Stimulated activated CD8-positive, alpha-beta memory T cell treated with anti-CD3 and anti-CD28 coated beads, Interleukin-15, amount 100 ng/mL, for 48 hours (primary cell): ENCODE measurements at regions not wholly inside any gene's neighbourhood (a gene's known extent, or its start where the extent isn't known, plus 50 kb on each side); places are given as distances from the start of the nearest gene placed in this dataset.

ENCODE experiments used
- DNase-seq, 2 donors: peaks; one replicate each; pipeline ENCODE4 v3.0.0-alpha.2; 2020; ENCODE audit warnings: low read depth in 2 of 2

GRCh38 chr3:157718800-157719199 lies 215.6 kb upstream of the VEPH1 start:
- DNase-seq, result no peak

GRCh38 chr3:157713101-157713500 lies 209.9 kb upstream of the VEPH1 start:
- DNase-seq, result no peak

DNA sequence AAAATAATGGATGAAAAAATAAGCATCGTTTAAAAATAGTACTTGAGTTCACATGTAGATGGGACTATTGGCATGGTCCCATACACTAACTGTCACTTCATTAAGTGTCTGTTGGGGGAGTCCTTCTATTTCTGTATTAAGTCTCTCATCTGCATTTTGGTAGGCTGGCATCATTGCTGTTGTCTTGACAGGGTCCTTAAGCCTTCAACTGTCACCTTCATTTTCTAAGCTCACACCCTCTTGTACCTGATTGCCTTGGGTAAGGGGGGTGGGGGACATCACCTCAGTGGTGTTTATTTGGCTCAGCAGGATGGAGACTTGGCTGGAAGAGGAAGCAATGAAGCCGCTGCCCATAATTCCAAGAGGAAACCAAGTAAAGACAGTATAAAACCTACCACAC lies 202.0 kb upstream of the VEPH1 start:
- DNase-seq, result no peak

DNA sequence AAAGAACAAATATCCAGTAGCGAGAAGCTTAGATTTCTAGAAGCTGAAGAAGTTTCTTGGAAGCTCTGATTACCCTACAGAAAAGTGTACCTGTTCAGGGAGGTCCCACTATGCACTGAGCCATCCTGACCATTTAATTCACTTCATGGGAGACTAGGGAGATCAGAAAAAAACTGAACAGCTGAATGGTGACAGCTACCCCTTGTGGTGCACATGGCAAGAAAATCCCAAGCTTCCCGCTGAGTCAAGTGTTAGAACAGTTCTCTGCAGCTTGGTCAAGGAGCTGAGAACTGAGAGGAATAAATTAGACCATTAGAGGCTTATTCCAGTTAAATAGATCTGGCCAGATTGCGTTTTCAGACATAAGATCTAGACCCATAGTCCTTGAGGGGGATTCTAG lies 197.2 kb upstream of the VEPH1 start:
- no peak for DNase-seq

DNA sequence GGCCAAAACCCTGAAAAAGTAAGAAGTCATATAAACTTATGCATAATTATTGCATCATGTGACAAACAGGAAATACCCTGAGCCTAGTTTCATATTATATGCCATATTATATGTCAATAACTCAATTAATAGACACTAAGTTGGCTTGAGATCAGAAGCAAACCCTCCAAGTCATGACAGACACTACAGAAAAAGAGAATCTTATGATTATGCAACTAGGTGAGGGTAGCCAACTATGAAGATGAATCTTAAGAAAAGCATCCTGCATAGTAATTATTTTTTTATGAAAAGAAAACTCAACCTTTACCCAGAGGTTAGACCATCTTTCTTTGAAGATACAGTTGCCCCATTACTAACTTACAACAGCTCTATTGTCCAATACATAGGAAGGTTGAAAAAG lies 192.4 kb upstream of the VEPH1 start:
- no peak for DNase-seq

DNA sequence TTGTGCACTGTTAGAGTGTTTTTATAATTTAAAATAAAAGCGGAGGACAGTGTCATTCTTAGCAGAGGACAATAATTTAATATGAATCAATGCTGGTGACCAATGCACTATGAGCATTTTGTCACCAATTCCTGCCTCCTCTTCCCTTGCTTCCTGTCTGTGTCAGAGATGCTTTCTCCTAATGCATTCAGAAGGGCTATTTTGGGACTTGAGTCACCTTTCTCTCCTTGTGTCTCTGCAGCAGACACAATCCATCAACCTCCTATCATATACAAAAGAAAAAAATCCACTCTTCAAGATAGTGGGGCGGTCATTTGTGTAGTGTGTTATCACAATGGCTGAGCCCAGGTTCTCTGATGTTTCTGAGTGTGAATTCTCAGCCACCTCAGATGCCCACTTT lies 191.9 kb upstream of the VEPH1 start:
- DNase-seq, result no peak

DNA sequence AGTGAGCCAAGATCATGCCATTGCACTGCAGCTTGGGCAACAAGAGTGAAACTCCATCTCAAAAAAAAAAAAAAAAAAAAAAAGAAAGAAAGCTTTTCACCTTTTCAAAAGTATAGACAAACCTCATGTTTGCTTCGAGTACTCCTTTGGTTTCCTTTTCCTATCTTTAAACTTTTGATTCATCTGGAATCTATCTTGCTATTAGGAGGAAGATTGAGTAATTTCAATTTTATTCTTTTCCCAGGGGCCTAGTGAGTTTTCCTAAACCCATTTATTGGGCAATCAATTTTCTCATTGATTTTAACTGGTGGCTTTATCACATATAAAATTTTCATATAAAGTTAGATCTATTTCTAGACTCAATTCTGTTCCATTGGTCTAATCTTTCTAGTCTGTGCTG lies 190.5 kb upstream of the VEPH1 start:
- DNase-seq, result no peak

DNA sequence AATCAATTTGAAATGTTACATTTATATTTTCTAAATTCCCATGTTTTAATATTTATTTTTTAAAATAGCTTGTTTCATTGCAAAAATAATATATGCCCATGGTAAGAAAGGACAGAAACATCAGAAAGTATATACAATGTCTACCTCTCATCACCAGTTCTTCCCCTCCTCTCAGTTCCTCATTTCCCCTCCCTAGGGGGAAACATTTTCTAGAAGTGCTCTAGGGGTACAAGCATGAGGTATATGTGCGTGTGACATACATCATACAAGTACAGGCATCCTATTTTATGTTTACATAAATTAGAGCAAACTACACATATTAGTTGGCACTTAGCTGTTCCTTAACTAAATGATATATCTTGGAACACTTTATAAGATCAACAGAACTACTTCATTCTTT lies 189.3 kb upstream of the VEPH1 start:
- no peak for DNase-seq

DNA sequence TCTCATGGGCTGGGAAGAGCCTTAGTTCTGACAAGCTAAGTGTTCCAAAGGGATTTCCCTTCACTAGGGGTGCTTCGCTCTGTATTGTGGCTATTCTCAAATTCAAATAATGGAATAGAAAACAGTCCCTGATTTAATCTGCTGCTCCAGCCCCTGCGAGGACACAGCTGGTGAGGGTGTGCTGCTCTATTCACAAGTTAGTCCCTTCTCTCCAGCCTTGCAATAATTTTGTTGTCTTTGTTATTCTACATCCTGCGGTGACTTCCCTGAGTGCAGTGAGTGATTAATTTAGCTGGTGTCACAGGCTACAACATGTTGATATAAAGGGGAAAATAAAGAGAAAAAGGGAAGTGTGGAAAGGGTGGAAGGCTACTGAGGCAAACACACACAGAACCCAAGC lies 180.5 kb upstream of the VEPH1 start:
- no peak for DNase-seq

- no peak for DNase-seq
These were observed 168.8 kb upstream of the VEPH1 start for GRCh38 chr3:157672061-157672460.

GRCh38 chr3:157671656-157672055 lies 168.4 kb upstream of the VEPH1 start:
- DNase-seq, result no peak

DNA sequence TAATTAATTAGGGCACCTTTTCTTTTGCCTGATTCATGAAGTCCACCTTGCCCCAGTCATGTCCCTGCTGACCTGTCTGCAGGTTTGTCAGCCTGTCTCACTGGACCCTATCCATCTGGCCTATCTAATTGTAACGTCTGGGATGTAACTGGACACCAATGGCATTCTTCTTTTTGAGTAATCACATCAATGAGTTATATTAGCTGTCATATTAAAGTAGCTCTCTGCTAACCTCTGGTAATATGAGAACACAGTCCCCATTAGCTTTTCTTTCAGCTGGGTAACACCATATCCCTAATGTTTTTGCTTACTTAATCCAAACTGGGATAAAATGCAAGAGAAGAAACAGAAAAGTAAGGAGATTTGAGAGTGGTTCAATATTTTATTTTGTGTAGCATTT lies 166.2 kb upstream of the VEPH1 start:
- no peak for DNase-seq

DNA sequence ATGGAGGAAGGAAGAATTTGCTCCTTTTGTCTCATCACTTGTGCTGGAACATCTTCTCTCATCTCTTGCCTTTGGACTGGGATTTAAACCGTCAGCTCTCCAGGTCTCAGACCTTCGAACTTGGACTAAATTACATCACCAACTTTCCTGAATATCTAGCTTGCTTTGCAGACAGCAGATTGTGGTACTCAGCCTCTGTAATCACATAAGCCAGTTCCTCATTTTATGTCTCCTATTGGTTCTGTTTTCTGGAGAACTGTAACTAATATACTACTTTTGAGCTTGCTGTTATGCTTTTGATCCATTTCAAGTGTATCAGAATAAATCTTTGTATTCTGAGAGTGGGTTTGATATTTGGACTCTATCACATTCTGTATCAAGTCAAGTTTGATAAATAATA lies 164.3 kb upstream of the VEPH1 start:
- no peak for DNase-seq

DNA sequence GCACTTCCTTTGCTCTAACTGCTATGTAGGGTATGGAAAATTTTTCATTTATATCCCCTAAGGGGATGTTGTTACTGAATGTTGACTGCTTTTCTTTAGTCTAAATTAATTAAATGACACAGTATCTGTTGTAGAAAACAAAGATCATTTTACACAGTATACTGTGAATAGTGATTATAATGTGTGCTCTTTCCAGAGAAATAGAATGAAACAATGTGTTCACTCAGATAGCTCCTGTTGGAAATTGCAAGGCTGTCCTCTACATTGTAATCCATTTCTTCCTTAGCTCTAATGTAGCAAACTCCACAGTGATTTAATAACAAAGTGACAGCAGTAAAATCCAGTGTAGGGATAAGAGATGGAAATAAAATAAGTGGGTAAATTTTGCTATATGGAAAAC lies 159.0 kb upstream of the VEPH1 start:
- DNase-seq, result no peak

- DNase-seq, result no peak
These were observed 157.6 kb upstream of the VEPH1 start for GRCh38 chr3:157660847-157661246.

- no peak for DNase-seq
These were observed 149.2 kb upstream of the VEPH1 start for GRCh38 chr3:157652366-157652765.

DNA sequence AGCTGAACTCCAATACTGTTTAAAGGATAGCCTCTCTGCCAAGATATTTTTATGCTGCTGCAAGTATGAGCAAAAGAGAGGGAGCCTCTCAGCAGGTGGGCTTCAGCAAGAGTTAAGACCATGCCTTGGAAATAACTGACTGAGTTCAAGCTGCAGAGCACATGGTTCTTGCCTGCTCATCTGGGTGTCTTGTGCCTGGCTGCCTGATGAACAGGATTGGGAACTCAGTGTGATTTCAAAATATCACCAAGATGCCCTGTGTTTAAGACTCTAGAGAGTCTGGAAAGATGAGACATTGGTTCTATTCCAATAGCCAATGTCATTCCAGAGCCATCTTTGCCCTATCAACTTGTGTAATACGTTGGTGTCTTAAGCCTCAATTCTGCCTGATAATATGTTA lies 147.5 kb upstream of the VEPH1 start:
- DNase-seq, result no peak

- no peak for DNase-seq
These were observed 147.0 kb upstream of the VEPH1 start for GRCh38 chr3:157650172-157650571.

GRCh38 chr3:157649511-157649910 lies 146.3 kb upstream of the VEPH1 start:
- DNase-seq, result no peak

DNA sequence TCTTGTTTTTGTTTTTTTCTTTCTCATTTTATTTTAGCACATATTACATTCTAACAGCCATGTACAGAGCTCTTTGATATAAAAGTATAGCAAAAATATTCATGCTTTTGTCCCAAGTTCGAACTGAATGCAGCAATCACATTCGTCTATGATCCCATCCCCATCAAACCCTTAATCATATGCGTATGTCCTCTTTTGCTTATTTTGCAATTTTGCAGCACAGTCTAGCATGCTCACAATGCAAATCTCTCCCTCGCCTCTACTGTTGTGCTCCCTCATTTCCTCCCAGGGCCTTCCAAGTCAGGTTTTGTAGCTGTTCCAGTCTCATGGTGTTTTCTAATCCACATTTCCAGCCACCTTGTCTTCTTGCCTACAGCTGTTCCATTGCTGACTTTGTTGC lies 144.6 kb upstream of the VEPH1 start:
- DNase-seq, result no peak

GRCh38 chr3:157639756-157640426 lies 136.7 kb upstream of the VEPH1 start:
- no peak for DNase-seq

DNA sequence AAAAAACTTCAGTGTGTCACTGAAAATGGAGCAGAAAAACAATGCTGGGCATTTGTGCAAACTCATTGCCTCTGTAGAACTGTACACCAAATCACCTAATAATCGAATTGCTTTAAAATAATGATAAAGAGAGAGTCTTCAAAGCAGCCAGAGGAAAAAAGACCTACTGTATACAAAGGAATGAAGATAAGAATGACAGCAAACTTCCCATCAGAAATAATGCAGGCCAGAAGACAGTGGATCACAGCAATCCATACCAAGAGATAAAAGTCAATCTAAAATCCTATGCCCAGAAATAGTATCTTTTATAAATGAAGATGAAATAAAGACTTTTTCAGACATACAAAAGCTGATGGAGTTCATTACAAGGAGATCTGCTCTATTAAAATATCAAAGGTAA lies 134.7 kb upstream of the VEPH1 start:
- no peak for DNase-seq

- DNase-seq, result no peak
These were observed 130.0 kb upstream of the VEPH1 start for GRCh38 chr3:157633241-157633640.

- DNase-seq, result no peak
These were observed 128.9 kb upstream of the VEPH1 start for GRCh38 chr3:157632075-157632474.

DNA sequence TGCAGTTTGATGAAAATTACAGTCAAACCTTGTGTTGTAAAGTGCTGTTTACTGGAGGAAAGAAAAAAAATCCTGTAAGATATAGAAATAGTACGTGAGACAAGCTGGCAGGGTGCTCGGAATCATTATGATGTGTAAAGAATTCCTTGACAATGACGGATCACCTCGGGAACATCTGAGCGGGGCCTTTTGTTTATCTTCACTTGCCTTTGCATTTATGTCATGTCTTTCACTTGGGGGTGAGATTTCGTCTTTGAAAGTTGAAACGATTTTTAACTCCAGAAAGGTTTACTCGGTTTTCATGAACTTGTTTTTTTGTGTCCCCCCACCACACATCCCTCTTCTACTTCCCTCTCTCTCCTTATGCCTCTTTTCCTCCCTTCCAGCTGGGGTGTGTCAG lies 128.3 kb upstream of the VEPH1 start:
- no peak for DNase-seq
